ENCODE measurements at regions not wholly inside any gene's neighbourhood (a gene's known extent, or its start where the extent isn't known, plus 50 kb on each side); places are given as distances from the start of the nearest gene placed in this dataset.

DNA sequence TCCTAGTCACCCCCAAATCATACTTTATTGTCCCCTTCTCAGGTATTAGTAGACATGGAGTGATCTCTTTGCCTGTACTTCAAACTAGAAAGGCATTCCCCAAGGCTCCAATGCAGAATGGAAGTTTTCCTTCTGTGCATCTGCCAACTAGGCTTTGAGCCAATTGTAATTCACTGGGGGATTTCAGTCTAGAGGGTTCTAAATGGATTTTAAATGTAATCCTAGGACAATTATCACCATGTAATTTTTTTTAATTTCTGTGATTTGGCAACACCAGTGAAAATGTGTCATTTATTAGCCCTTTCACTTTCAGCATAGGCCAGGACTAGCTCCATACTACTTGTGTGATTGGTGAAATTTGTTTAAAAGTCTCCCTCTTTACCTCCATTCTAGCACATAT is 557.6 kb upstream of the MARCKS start:
- no peaks in the 10 kb centered on the region for H3K4me1 ChIP-seq
- H3K36me3 ChIP-seq: no peaks in the 10 kb centered on the region
- H3K27ac ChIP-seq: no peak overlapping the region
- no peak overlapping the region for H3K4me3 ChIP-seq
- TF ChIP-seq, protein P1, sequence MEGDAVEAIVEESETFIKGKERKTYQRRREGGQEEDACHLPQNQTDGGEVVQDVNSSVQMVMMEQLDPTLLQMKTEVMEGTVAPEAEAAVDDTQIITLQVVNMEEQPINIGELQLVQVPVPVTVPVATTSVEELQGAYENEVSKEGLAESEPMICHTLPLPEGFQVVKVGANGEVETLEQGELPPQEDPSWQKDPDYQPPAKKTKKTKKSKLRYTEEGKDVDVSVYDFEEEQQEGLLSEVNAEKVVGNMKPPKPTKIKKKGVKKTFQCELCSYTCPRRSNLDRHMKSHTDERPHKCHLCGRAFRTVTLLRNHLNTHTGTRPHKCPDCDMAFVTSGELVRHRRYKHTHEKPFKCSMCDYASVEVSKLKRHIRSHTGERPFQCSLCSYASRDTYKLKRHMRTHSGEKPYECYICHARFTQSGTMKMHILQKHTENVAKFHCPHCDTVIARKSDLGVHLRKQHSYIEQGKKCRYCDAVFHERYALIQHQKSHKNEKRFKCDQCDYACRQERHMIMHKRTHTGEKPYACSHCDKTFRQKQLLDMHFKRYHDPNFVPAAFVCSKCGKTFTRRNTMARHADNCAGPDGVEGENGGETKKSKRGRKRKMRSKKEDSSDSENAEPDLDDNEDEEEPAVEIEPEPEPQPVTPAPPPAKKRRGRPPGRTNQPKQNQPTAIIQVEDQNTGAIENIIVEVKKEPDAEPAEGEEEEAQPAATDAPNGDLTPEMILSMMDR (IDR thresholded peaks at IDR 0.05): no peak
- TF ChIP-seq POLR2A (IDR thresholded peaks at IDR 0.05): no peak
- no peak for DNase-seq
- H3K27me3 ChIP-seq: no peaks in the 10 kb centered on the region
- H3K9me3 ChIP-seq: no peaks in the 10 kb centered on the region

DNA sequence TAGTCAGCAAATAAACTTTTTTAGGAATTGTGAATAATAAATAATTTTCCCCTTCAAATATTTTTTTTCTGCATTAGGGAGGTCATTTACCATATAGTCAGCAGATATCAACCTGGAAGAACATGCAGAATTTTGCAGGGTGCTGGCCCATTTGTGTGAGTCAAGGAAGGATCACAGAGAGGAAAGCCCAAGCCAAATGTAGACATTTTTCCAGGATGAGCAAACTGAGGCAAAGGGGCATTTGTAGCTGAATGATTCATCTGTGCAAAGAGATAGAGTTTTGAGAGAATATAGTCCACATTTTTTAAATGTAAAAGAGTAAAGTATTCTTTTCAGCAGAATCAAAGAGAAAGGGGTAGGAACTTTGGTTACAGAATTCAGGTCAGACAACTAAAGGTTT is 555.5 kb upstream of the MARCKS start:
- Histone ChIP-seq H3K4me1 (no peaks in the 10 kb centered on the region), H3K36me3 (no peaks in the 10 kb centered on the region), H3K27ac (no peak overlapping the region), H3K4me3 (no peak overlapping the region), H3K27me3 (no peaks in the 10 kb centered on the region), H3K9me3 (no peaks in the 10 kb centered on the region)
- TF ChIP-seq, protein P1 (IDR thresholded peaks at IDR 0.05): no peak
- no peak for TF ChIP-seq POLR2A (IDR thresholded peaks at IDR 0.05)
- no peak for DNase-seq

DNA sequence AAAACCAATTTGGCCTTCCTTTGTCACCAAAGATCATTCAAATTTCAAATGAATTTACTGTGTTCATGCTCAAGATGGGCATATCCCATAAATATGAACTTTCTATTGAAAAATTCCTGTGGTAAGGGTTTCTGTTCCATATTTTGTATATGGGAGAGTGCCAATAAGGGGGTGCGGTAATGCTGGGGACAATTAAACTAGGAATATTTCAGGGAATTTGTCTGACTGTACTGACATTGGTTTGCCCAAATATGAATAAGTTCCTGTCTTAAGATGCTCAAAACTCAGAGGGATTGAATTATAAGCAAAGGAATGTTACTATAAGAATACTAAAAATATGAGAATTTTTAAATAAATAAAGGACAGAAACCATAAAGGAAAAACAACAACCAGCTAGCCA is 553.0 kb upstream of the MARCKS start:
- H3K9me3 ChIP-seq: no peaks in the 10 kb centered on the region
- no peak for DNase-seq
- no peaks in the 10 kb centered on the region for H3K36me3 ChIP-seq
- H3K4me3 ChIP-seq: no peak overlapping the region
- H3K27me3 ChIP-seq: no peaks in the 10 kb centered on the region
- H3K27ac ChIP-seq: no peak overlapping the region
- no peaks in the 10 kb centered on the region for H3K4me1 ChIP-seq
- TF ChIP-seq, protein P1 (IDR thresholded peaks at IDR 0.05): no peak
- no peak for TF ChIP-seq POLR2A (IDR thresholded peaks at IDR 0.05)

DNA sequence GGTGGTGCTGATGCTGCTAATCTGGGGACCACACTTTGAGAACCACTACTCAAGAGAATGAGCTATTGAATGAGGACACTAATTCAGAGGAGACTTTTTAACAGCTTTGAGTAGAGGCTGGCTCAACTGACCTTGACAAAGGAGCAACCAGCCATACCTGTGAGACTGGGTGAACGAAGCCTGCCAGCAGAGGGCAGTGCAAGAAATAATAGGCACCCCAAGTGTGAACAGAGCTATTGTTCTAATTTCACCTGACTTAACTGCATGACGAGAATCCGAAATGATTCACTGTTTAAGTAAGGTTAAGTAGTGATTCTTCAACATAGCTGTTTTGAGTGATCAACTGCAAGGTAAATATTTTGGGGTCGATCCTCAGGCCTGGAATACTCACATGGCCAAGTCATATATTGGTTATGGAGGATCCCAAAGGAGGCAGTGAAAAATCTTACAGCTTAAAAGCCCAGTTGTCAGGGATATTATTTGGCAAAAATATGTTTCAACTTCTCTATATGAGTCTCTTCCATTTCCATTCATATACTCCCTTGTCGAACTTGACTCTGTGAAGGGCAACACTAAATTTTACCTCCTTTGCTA is 550.5 kb upstream of the MARCKS start:
- no peaks in the 10 kb centered on the region for H3K27me3 ChIP-seq
- H3K27ac ChIP-seq: no peak overlapping the region
- DNase-seq: peak; percentile 76 to 92 (median 77)
- no peak overlapping the region for H3K4me3 ChIP-seq
- no peaks in the 10 kb centered on the region for H3K36me3 ChIP-seq
- TF ChIP-seq, protein P1 (IDR thresholded peaks at IDR 0.05): peak; percentile 16 to 81 (median 66)
- TF ChIP-seq POLR2A (IDR thresholded peaks at IDR 0.05): no peak
- no peaks in the 10 kb centered on the region for H3K9me3 ChIP-seq
- no peaks in the 10 kb centered on the region for H3K4me1 ChIP-seq

DNA sequence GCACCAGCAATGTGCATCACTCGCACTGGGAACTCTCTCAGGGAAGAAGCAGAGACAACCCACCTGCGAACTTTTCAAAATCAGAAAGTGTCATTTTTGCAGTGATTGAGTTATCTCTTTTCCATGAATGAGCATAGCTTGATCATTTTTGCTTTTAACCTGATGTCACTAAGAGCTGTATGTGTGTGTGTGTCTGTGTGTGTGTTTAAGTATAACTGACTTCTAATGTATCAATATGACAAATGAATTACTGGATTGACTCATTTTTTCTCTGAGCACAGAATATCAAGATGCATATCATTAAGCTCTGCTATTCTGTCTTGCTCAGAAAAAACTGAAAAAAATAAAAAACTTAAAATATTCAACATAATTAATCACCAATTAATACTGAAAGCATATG is 548.9 kb upstream of the MARCKS start:
- Histone ChIP-seq H3K4me1 (no peaks in the 10 kb centered on the region), H3K9me3 (no peaks in the 10 kb centered on the region), H3K36me3 (no peaks in the 10 kb centered on the region), H3K27ac (no peak overlapping the region), H3K4me3 (no peak overlapping the region), H3K27me3 (no peaks in the 10 kb centered on the region)
- TF ChIP-seq, protein P1 (IDR thresholded peaks at IDR 0.05): no peak
- TF ChIP-seq POLR2A (IDR thresholded peaks at IDR 0.05): no peak
- no peak for DNase-seq

DNA sequence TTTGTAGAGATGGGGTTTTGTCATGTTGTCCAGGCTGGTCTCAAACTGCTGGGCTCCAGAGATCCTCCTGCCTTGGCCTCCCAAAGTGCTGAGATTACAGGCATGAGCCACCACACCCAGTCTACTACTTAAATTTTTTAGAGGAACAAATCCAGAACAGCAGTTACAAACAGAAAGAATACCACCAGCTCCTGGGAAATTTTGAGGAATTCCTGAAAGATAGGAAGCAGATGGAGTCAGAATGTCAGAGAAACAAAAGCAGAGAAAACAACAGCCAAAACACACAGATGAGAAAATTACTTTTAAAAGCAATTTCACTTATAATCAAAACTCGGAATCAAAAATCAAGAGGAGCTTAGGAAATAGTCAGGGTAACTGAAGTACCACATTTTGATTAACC is 543.3 kb upstream of the MARCKS start:
- H3K27ac ChIP-seq: no peak overlapping the region
- H3K9me3 ChIP-seq: no peaks in the 10 kb centered on the region
- H3K36me3 ChIP-seq: no peaks in the 10 kb centered on the region
- DNase-seq: no peak
- no peaks in the 10 kb centered on the region for H3K27me3 ChIP-seq
- H3K4me3 ChIP-seq: no peak overlapping the region
- no peaks in the 10 kb centered on the region for H3K4me1 ChIP-seq
- TF ChIP-seq POLR2A (IDR thresholded peaks at IDR 0.05): no peak
- TF ChIP-seq, protein P1 (IDR thresholded peaks at IDR 0.05): no peak
